ENCODE measurements at regions not wholly inside any gene's neighbourhood (a gene's known extent, or its start where the extent isn't known, plus 50 kb on each side); places are given as distances from the start of the nearest gene placed in this dataset.

- intact Hi-C loops (cut with DNase I) = no loop called here
- ATAC-seq (peak; percentile 38), DNase-seq (ENCODE audit: missing footprints) (no peak)
These were observed 84.2 kb upstream of the LAPTM4A start for GRCh38 chr2:20135631-20136050.

- no peak for DNase-seq (ENCODE audit: missing footprints)
- no peak for ATAC-seq
- intact Hi-C loops (cut with DNase I) = no loop called here
These were observed 81.6 kb upstream of the LAPTM4A start for GRCh38 chr2:20132990-20133535.

DNA sequence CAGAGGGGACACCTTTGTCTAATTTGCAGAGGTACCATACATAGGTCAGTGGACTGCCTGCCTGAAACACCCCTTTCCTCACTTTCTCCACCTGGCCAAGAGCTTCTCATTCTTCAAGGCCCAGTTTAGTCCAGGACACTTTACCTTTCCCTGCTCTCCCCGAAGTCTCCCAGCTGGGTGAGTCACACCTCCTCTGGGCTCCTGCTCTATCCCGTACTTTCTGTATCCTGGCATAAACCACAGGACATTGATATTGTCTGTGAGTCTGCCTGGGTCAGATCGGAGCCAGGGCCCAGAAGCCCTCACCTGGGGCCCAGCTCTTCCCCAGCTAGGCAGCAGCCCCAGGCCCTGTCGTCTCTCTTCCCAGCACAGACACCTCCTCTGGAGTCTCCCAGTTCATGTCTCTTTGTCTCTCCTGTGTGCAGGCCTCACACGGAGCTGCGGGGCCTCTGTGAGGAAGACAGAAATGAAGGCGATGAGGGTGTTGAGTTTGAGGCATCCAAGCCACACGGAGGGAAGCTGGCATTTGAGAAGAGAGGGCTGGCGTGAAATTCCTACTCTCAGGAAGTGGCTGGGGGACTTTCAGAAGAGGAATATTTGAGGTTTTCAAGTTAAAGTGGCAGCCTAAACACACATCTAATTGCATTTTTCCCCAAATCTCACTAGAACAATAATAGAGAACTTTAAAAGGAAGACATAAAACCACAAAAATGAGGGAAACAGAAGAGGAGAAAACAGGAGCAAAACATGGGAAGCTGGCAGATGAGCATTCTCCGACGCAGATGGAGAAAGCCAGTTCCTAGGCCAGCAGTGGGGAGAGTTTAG is 79.6 kb upstream of the LAPTM4A start:
- no peak for ATAC-seq
- intact Hi-C loops (cut with DNase I) = no loop called here
- DNase-seq (ENCODE audit: missing footprints) = peak; percentile 26

DNA sequence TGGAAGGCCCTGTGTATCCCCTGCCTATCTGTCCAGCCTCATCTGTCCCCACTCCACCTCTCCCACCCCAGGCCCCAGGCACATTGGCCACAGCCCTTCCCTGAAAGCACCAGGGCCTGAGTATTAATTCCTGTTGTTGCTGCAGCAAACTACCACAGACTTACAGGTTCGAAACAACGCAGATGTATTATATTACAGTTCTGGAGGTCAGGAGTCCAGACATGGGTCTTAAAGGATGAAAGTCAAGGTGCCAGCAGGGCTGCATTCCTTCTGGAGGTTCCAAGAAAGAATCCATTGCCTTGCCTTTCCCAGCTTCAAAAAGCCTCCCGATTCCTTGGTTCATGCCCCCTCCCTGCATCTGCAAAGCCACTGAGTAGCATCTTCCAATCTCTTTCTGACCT is 78.7 kb upstream of the LAPTM4A start:
- intact Hi-C loops (cut with DNase I) = no loop called here
- ATAC-seq = no peak
- no peak for DNase-seq (ENCODE audit: missing footprints)

DNA sequence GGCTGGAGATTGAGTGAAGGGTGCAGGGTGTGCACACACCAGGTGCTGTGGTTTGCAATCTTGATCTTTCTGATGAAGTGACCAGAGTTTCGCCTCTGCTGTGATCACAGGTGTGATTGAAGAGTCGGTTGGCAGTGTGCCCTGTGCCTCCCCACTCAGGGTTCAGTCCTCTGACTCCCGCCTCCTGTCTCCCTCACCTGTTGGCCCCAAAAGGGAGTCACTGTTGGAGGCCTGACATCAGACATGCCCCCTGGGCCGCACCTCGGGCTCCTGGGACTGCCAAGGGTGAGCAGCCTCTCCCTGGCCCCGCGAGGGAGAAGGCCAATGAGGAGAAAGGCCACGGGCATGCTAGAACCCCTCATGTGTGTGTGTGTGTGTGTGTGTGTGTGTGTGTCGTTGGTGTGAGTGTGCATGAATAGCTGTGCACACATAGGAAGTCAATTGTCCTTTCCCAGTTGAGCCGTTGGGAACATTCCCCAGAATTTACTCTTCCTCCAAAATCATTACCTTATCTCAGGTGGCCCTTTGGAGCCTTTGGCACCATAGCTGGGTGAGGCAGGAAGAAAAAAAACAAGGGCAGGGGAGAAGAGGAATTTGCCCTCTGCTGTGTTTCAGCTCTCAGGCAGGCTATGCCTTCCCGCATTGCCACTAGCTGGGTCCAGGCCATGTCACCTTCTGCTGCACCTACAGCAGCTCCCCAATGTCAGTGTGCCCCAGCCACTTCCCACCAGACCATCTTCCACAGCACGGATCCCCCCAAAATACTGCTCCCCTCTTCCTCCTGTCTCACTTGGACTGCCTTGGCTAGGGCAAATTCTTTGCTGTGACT is 78.1 kb upstream of the LAPTM4A start:
- ATAC-seq (peak; percentile 17), DNase-seq (ENCODE audit: missing footprints) (no peak)
- intact Hi-C loops (cut with DNase I) = no loop called here

DNA sequence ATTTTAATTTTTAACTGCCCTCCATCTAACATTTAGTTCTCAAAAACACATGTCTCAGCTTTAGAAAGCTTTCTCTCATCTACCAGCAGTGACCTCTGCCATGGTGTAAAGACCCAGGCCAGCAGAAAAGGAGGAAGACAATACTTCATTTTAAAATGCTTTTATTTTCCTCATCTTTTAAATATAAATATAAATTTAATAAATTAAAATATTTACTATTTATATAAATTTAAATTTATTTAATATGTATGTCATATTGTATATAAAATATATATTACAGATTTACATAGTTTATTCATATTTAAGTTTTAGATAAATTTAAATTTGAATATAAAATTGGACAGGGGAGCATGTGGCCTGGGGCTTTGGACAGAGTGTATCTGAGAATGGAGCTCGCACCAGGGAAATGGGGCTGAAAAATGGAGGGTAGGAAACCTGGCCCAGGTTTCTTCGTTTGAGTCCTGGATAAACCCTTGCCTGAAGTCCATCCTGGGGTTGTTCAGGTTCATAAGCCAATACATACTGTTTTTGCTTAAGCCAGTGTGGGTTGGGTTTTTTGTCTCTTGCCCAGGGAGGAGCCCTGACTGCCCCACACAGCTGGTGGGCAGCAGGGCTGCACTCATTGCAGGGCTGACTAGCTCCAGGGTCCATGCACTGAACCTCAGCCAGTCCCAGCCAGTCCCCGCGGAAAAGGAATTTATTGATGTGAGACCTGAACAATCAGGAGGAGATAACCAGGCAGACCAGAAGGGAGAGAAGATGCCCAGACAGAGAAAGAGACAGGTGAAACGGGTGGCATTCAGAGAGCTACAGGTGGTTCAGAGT is 77.3 kb upstream of the LAPTM4A start:
- intact Hi-C loops (cut with DNase I) = no loop called here
- no peak for ATAC-seq

GRCh38 chr2:20126469-20126868 is 75.0 kb upstream of the LAPTM4A start:
- ATAC-seq (no peak), DNase-seq (ENCODE audit: missing footprints) (no peak)
- intact Hi-C loops (cut with DNase I) = no loop called here

More for the DNA sequence above, 77.3 kb upstream of the LAPTM4A start:
- DNase-seq (ENCODE audit: missing footprints) = no peak

- intact Hi-C loops (cut with DNase I) = no loop called here
- ATAC-seq = no peak
These were observed 74.6 kb upstream of the LAPTM4A start for GRCh38 chr2:20126040-20126439.

DNA sequence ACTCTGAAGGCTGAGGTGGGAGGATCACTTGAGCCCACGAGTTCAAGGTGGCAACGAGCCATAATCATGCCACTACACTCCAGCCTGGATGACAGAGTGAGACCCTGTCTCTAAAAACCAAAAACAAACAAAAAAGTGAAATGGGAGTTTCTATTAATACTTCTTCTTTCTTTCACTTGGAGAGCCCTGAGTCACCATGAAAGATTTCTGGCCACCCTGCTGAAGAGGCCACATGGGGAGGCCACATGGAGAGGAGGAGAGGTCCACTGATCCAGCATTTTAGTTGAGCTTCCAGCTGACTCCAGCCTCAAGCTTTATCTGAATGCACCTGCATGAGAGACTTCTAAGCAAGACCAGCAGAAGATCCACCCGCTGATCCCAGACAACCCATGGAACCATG is 74.2 kb upstream of the LAPTM4A start:
- intact Hi-C loops (cut with DNase I) = no loop called here
- ATAC-seq = no peak

More at GRCh38 chr2:20126040-20126439, 74.6 kb upstream of the LAPTM4A start:
- DNase-seq (ENCODE audit: missing footprints) = no peak

DNA sequence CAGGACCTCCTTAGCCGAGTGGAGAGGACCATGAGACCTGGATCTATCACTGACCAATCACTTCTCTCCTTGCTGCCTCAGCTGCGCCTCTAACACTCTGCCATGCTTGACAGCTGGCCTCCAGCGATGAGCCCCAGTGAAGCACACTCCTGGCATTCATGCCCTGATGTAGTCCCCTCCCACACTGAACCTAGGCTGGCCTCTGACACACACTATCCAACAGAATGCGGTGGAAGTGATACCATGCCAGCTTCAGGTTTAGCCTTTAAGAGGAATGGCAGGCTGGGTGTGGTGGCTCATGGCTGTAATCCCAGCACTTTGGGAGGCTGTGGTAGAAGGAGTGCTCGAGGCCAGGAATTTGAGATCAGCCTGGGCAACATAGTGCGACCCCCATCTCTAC is 73.7 kb upstream of the LAPTM4A start:
- ATAC-seq = no peak
- DNase-seq (ENCODE audit: missing footprints) = no peak
- intact Hi-C loops (cut with DNase I) = no loop called here

More for the DNA sequence above, 74.2 kb upstream of the LAPTM4A start:
- DNase-seq (ENCODE audit: missing footprints) = no peak

DNA sequence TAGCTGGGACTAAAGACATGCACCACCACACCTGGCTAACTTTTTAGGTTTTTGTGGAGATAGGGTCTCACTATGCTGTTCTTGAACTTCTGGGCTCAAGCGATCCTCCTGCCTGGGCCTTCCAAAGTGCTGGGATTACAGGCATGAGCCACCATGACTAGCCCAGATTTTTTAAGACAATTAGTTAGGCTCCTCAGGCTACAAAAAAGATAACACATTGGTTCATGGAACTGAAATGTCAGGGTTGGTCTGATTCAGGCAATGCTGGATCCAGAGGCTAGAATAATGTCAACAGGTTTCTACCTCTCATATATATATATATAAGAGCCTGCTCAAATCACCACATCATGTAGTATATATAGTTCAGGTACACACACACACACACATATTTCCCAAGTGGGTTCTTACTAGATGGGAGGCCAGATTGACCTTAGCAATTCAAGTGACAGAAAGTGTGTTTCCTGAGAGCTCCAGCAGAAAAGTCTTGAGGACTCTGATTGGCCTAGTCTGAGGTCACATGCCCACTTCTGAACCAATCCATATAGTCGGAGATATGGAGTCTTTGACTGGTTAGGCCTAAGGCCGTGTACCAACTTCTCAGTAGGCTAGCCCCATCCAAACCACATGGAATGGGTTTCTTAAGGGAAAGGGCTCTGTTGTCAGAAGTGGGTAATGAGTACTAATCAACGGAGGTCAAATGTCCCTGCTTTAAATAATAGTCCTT is 72.6 kb upstream of the LAPTM4A start:
- ATAC-seq (no peak), DNase-seq (ENCODE audit: missing footprints) (no peak)
- intact Hi-C loops (cut with DNase I) = no loop called here

GRCh38 chr2:20122864-20123263 is 71.4 kb upstream of the LAPTM4A start:
- DNase-seq (ENCODE audit: missing footprints) (no peak), ATAC-seq (no peak)
- intact Hi-C loops (cut with DNase I) = no loop called here

- DNase-seq (ENCODE audit: missing footprints) (no peak), ATAC-seq (no peak)
- intact Hi-C loops (cut with DNase I) = no loop called here
These were observed 69.4 kb upstream of the LAPTM4A start for GRCh38 chr2:20120569-20121416.

DNA sequence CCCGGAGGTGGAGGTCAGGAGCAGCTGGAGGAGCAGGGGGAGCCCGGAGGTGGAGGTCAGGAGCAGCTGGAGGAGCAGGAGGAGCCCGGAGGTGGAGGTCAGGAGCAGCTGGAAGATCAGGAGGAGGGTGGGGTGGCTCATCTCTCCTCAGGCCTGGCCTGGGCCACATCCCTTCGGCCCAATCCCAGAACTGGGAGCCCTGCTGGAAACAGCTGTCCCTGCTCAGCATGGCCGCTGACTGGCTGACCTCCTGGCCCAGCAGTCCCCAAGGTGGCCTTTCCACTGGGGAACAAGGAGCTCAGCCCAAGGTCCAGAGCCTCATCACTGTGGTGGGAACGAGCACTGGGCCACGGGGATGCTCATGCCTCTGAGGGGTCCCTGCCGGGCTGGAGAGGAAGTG is 66.6 kb upstream of the LAPTM4A start:
- no peak for DNase-seq (ENCODE audit: missing footprints)
- intact Hi-C loops (cut with DNase I) = no loop called here
- ATAC-seq = no peak

- ATAC-seq (no peak), DNase-seq (ENCODE audit: missing footprints) (no peak)
- intact Hi-C loops (cut with DNase I) = no loop called here
These were observed 64.5 kb upstream of the LAPTM4A start for GRCh38 chr2:20115902-20116301.

- DNase-seq (ENCODE audit: missing footprints) (no peak), ATAC-seq (no peak)
- intact Hi-C loops (cut with DNase I) = no loop called here
These were observed 63.9 kb upstream of the LAPTM4A start for GRCh38 chr2:20115374-20115773.
